Kidney (tissue), 13 donors: ENCODE measurements at regions not wholly inside any gene's neighbourhood (a gene's known extent, or its start where the extent isn't known, plus 50 kb on each side); places are given as distances from the start of the nearest gene placed in this dataset.

Experiments used
- DNase-seq, 5 donors: peaks; one replicate each; pipeline ENCODE4 v3.0.0-alpha.2; 2013 to 2020
- FAIRE-seq: peaks from 2 replicates; lab custom pipeline; 2012; peaks lifted over from hg19 to GRCh38; lab: Jason Lieb, UNC
- H3K27ac ChIP-seq, 2 donors: one replicate each; pipeline ENCODE4 v1.7.0; 2013; ENCODE audit warnings: low read depth in 2 of 2, low read length in 2 of 2, inconsistent platforms in 1 of 2
- H3K27me3 ChIP-seq: one replicate; pipeline ENCODE4 v1.7.1; 2013; ENCODE audit warnings: low read length, inconsistent platforms; ENCODE audit not compliant: control insufficient read depth, insufficient read depth
- H3K36me3 ChIP-seq, 3 donors: one replicate each; pipeline versions ENCODE4 v1.7.0 to v1.7.1; 2013; ENCODE audit warnings: low read length in 3 of 3, control low read depth in 1 of 3, inconsistent platforms in 1 of 3; ENCODE audit not compliant: insufficient read depth in 3 of 3, control insufficient read depth in 2 of 3
- H3K4me1 ChIP-seq, 3 donors: one replicate each; pipeline versions ENCODE4 v1.7.0 to v1.7.1; 2013; ENCODE audit warnings: low read length in 3 of 3, inconsistent platforms in 1 of 3, low read depth in 1 of 3; ENCODE audit not compliant: control insufficient read depth in 2 of 3, insufficient read depth in 2 of 3
- H3K4me3 ChIP-seq, 3 donors: one replicate each; pipeline versions ENCODE4 v1.7.0 to v1.8.1; 2013; ENCODE audit warnings: low read length in 3 of 3, control low read depth in 1 of 3, inconsistent platforms in 1 of 3
- H3K9ac ChIP-seq, 3 donors: one replicate each; pipeline versions ENCODE4 v1.7.0 to v1.7.1; 2013; ENCODE audit warnings: low read length in 3 of 3, control low read depth in 1 of 3, inconsistent platforms in 1 of 3
- H3K9me3 ChIP-seq, 3 donors: one replicate each; pipeline versions ENCODE4 v1.7.0 to v1.7.1; 2013; ENCODE audit warnings: low read length in 3 of 3, control low read depth in 1 of 3, inconsistent platforms in 1 of 3; ENCODE audit not compliant: control insufficient read depth in 2 of 3, insufficient read depth in 1 of 3
- intact Hi-C: fragments of 100-400 bp; cut with DNase I; formaldehyde crosslinking; loops from one replicate; pipeline ENCODE4 v1.11.1; 2022
- TF ChIP-seq, protein P1 (sequence below): IDR thresholded peaks from 3 replicates; pipeline ENCODE4 v1.5.1; 2012; ENCODE audit warnings: mild to moderate bottlenecking, moderate library complexity, borderline replicate concordance; ENCODE audit not compliant: insufficient read depth; ENCODE audit errors: extremely low read depth
- donor health status: control.
- donor health status: control.
- donor health status: control.
- donor health status: control.
- donor health status: control.
- donor health status: DM: yes; HTN: yes; CAD: no.
- donor health status: Normal renal cell carcinoma (clear cell type).

DNA sequence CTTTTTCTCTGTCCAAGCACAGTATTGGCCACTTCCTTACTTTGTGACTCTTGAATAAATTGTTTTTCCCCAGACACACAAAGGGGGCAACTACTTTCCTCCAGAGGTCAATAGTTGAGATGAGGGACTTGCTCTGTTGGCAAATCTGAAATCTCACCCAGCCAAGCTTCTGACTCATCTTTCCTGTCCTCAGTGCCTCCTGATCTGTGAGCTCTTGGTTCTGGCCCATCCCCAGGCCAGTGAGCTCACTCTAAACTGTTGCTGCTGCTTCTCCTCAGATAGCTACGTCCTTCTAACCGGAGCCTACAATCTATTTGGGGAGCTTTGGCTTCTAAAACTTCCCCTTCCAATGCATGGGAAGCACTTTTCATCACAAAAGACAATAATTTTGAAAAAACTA is 50.0 kb upstream of the NMD3 start:
- TF ChIP-seq, protein P1, sequence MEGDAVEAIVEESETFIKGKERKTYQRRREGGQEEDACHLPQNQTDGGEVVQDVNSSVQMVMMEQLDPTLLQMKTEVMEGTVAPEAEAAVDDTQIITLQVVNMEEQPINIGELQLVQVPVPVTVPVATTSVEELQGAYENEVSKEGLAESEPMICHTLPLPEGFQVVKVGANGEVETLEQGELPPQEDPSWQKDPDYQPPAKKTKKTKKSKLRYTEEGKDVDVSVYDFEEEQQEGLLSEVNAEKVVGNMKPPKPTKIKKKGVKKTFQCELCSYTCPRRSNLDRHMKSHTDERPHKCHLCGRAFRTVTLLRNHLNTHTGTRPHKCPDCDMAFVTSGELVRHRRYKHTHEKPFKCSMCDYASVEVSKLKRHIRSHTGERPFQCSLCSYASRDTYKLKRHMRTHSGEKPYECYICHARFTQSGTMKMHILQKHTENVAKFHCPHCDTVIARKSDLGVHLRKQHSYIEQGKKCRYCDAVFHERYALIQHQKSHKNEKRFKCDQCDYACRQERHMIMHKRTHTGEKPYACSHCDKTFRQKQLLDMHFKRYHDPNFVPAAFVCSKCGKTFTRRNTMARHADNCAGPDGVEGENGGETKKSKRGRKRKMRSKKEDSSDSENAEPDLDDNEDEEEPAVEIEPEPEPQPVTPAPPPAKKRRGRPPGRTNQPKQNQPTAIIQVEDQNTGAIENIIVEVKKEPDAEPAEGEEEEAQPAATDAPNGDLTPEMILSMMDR = no peak
- H3K36me3 ChIP-seq = no peaks in the 10 kb centered on the region
- H3K4me1 ChIP-seq = peaks cover 0 to 4% (median 0%) of the 10 kb centered on the region in 3 donors
- no peaks in the 10 kb centered on the region for H3K27me3 ChIP-seq
- H3K4me3 ChIP-seq = no peak overlapping the region
- H3K9ac ChIP-seq = no peak overlapping the region
- FAIRE-seq (no peak), DNase-seq (peak in 1 of 5 donors; percentile 79)
- H3K9me3 ChIP-seq = no peaks in the 10 kb centered on the region
- H3K27ac ChIP-seq = no peak overlapping the region
- intact Hi-C loops = no loop called here
